Activated B cell treated with CpG ODN at 0.5 μM for 24 hours (primary cell): ENCODE measurements at regions not wholly inside any gene's neighbourhood (a gene's known extent, or its start where the extent isn't known, plus 50 kb on each side); places are given as distances from the start of the nearest gene placed in this dataset.

Experiments used
- ATAC-seq: fragments of 200-7000 bp; cut with Tn5 transposase; one replicate; pipeline ENCODE4 v1.10.0; 2021; ENCODE audit warnings: low read depth, mild to moderate bottlenecking, moderate library complexity
- CTCF ChIA-PET: fragments of 350-600 bp; sonication (Branson Sonifier 250); formaldehyde crosslinking; loops from one replicate; lab custom pipeline; 2021; ENCODE audit warnings: antibody characterized with exemption; lab: Charles Lee
- POLR2A ChIA-PET: fragments of 350-600 bp; sonication (Branson Sonifier 250); formaldehyde crosslinking; loops from one replicate; lab custom pipeline; 2021; ENCODE audit warnings: antibody characterized with exemption; lab: Charles Lee
- DNase-seq: peaks from one replicate; pipeline ENCODE4 v3.0.0; 2022
- H3K27ac Mint-ChIP-seq: one replicate; pipeline ENCODE4 v1.8.0; 2020; ENCODE audit warnings: mixed read lengths
- H3K27me3 Mint-ChIP-seq: one replicate; pipeline ENCODE4 v1.8.0; 2021; ENCODE audit warnings: mixed read lengths
- H3K36me3 Mint-ChIP-seq: one replicate; pipeline ENCODE4 v1.8.0; 2021; ENCODE audit warnings: low read depth, mixed read lengths
- H3K4me1 Mint-ChIP-seq: one replicate; pipeline ENCODE4 v1.8.0; 2021; ENCODE audit warnings: mixed read lengths
- H3K4me3 Mint-ChIP-seq: one replicate; pipeline ENCODE4 v1.8.0; 2020; ENCODE audit warnings: mild to moderate bottlenecking, mixed read lengths
- H3K9me3 Mint-ChIP-seq: one replicate; pipeline ENCODE4 v1.8.0; 2020; ENCODE audit warnings: mixed read lengths
- CTCF ChIP-seq: fragments of 200-600 bp; IDR thresholded peaks from one replicate; pipeline ENCODE4 v1.8.0; 2022; ENCODE audit warnings: antibody characterized with exemption, mild to moderate bottlenecking
- intact Hi-C: fragments of 100-400 bp; cut with micrococcal nuclease; formaldehyde crosslinking; loops from one replicate; pipeline ENCODE4 v1.15.1; 2024

GRCh38 chr5:40017135-40017534 is 592.4 kb upstream of the DAB2 start:
- Mint-ChIP-seq H3K27me3 (no peaks in the 10 kb centered on the region), H3K4me1 (peaks cover 13% of the 10 kb centered on the region), H3K36me3 (no peaks in the 10 kb centered on the region), H3K27ac (no peak overlapping the region), H3K9me3 (no peaks in the 10 kb centered on the region), H3K4me3 (no peak overlapping the region)
- TF ChIP-seq CTCF: no peak
- no peak for DNase-seq
- ChIA-PET CTCF (no interaction called here), POLR2A (no interaction called here)
- intact Hi-C loops: no loop called here
- no peak for ATAC-seq

DNA sequence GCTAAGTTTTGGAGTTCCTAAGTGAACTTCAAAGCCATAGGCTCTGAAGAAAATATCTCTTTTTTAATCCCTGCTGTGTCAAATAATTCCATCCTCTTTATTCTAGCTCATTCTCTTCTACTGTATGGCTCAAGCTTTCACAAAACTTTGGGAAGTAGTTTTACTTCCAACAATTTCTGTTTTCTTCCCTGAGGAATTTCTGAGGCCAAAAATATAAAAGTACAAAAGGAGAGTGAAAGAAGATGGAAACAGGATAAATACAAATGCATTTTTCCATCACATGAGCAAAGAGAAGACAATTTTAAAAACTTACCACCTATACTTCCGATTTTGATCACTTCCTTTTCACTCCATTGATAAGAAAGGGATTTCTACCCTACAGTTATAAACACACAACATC is 585.7 kb upstream of the DAB2 start:
- DNase-seq (no peak), ATAC-seq (no peak)
- intact Hi-C loops: loop anchor here (5.0 kb wide), 1 partner anchor 347 kb away; no protein-coding TSS in a partner anchor
- CTCF ChIA-PET: no interaction called here
- Mint-ChIP-seq H3K4me3 (no peak overlapping the region), H3K27me3 (peaks cover 15% of the 10 kb centered on the region), H3K27ac (no peak overlapping the region), H3K9me3 (peaks cover 10% of the 10 kb centered on the region), H3K36me3 (no peaks in the 10 kb centered on the region), H3K4me1 (no peaks in the 10 kb centered on the region)
- POLR2A ChIA-PET: no interaction called here
- TF ChIP-seq CTCF: no peak

DNA sequence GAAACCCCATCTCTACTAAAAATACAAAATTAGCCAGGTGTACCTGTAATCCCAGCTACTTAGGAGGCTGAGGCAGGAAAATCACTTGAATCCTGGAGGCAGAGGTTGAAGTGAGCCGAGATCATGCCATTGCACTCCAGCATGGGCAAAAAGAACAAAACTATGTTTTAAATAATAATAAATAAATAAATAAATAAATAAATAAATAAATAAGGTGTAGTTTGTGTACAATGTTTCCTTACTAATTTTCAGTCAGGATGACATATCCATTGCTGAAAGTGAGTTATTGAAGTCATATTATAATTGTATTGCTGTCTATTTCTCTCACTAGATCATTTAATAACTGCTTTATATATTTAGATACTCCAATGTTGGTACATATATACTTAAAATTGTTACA is 581.5 kb upstream of the DAB2 start:
- Mint-ChIP-seq H3K27me3 (peaks cover 18% of the 10 kb centered on the region), H3K4me3 (no peak overlapping the region), H3K9me3 (peaks cover 14% of the 10 kb centered on the region), H3K36me3 (no peaks in the 10 kb centered on the region), H3K27ac (no peak overlapping the region), H3K4me1 (no peaks in the 10 kb centered on the region)
- DNase-seq (no peak), ATAC-seq (no peak)
- CTCF ChIA-PET: interaction anchor here (0.6 kb wide), 1 partner anchor 699 kb away, joined by 4 read pairs; no protein-coding TSS in a partner anchor
- POLR2A ChIA-PET: no interaction called here
- TF ChIP-seq CTCF: no peak
- intact Hi-C loops: no loop called here

DNA sequence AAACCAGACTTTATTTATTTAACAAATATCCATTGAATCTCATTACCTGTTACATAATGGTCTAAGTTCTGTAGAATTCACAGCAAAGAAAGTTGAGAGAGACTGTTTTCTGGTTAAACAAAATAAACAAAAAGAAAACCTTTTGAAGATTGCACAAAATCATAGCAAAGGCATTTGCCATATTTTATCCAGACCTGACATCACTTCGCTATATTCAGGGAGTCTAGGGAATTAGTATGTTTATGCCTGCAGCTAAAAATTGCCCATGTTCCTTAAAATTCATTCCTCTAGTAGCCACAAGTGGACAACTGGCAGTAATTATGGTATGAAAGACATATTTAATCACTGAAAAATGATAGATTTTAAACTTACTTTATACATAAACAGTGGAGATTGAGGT is 577.0 kb upstream of the DAB2 start:
- no peak for TF ChIP-seq CTCF
- Mint-ChIP-seq H3K9me3 (peaks cover 4% of the 10 kb centered on the region), H3K36me3 (no peaks in the 10 kb centered on the region), H3K4me3 (no peak overlapping the region), H3K27ac (no peak overlapping the region), H3K4me1 (no peaks in the 10 kb centered on the region), H3K27me3 (peaks cover 3% of the 10 kb centered on the region)
- POLR2A ChIA-PET: no interaction called here
- CTCF ChIA-PET: no interaction called here
- intact Hi-C loops: no loop called here
- DNase-seq (no peak), ATAC-seq (no peak)

GRCh38 chr5:39998518-39998917 is 573.7 kb upstream of the DAB2 start:
- intact Hi-C loops: no loop called here
- Mint-ChIP-seq H3K4me1 (no peaks in the 10 kb centered on the region), H3K4me3 (no peak overlapping the region), H3K27ac (no peak overlapping the region), H3K27me3 (peaks cover 2% of the 10 kb centered on the region), H3K36me3 (no peaks in the 10 kb centered on the region), H3K9me3 (peaks cover 2% of the 10 kb centered on the region)
- DNase-seq (no peak), ATAC-seq (no peak)
- ChIA-PET CTCF (no interaction called here), POLR2A (no interaction called here)
- no peak for TF ChIP-seq CTCF
